ENCODE measurements at regions not wholly inside any gene's neighbourhood (a gene's known extent, or its start where the extent isn't known, plus 50 kb on each side); places are given as distances from the start of the nearest gene placed in this dataset.

DNA sequence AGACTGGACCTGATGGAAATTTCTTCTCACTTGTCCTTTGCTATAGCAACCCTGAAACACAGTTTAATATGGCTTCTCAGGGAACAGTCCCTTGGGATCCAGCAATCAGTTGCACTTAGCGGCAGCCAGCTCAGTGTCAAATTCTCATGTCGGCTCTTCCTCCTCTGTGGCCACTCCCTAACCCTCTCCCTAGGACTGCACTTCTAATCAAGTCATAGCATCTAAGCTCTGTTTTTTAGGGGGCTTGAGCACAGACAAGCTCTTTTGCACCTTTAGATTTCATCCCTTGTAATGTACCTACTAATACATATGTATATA is 250.5 kb upstream of the TLE3 start:
- DNase-seq (ENCODE audit: low read depth), result no peak
- TF ChIP-seq, protein P1, sequence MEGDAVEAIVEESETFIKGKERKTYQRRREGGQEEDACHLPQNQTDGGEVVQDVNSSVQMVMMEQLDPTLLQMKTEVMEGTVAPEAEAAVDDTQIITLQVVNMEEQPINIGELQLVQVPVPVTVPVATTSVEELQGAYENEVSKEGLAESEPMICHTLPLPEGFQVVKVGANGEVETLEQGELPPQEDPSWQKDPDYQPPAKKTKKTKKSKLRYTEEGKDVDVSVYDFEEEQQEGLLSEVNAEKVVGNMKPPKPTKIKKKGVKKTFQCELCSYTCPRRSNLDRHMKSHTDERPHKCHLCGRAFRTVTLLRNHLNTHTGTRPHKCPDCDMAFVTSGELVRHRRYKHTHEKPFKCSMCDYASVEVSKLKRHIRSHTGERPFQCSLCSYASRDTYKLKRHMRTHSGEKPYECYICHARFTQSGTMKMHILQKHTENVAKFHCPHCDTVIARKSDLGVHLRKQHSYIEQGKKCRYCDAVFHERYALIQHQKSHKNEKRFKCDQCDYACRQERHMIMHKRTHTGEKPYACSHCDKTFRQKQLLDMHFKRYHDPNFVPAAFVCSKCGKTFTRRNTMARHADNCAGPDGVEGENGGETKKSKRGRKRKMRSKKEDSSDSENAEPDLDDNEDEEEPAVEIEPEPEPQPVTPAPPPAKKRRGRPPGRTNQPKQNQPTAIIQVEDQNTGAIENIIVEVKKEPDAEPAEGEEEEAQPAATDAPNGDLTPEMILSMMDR (conservative IDR thresholded peaks at IDR 0.05; ENCODE audit: low read depth, low read length), result no peak
- H3K4me3 ChIP-seq (ENCODE audit: low read depth, low read length), result no peak overlapping the region

DNA sequence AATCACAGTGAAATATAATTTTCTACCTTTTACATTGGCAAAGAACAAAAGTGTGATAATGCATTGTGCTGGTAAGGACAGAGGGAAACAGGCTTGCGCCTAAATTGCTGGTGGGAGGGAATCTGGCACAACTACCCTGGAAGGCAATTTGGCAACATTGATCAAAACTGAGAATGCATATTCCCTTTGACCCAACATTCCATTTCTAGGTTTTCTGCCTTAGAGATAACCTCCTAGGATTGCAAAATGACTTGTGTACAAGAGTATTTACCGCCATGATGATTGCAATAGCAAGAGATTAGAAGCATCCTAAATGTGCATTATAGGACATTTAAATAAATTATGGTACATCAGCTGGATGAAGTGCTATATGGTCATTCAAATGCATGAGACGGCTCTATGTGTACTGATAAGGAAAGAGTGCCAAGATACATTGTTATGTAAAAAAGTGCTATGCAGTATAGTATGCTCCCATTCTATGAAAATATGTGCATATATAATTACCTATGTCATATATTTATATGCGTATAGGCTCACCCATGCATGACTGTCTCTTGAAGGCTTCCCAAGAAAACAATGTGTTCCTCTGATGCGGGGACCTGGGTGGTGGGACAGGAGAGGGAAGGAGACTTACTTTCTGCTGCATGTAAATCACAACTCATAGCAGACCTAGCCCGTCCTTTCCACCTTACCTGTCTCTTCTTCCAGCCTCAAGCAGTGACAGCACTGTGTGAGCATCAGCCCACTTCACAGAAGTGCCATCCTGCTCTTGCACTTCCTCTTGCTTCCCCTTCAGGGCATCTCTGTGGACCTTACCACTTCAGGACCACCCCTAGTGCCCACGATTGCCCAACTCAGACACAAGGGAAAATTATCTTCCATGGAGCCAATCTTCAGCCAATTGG is 249.9 kb upstream of the TLE3 start:
- no peak for DNase-seq (ENCODE audit: low read depth)
- TF ChIP-seq, protein P1 (conservative IDR thresholded peaks at IDR 0.05; ENCODE audit: low read depth, low read length), result no peak

DNA sequence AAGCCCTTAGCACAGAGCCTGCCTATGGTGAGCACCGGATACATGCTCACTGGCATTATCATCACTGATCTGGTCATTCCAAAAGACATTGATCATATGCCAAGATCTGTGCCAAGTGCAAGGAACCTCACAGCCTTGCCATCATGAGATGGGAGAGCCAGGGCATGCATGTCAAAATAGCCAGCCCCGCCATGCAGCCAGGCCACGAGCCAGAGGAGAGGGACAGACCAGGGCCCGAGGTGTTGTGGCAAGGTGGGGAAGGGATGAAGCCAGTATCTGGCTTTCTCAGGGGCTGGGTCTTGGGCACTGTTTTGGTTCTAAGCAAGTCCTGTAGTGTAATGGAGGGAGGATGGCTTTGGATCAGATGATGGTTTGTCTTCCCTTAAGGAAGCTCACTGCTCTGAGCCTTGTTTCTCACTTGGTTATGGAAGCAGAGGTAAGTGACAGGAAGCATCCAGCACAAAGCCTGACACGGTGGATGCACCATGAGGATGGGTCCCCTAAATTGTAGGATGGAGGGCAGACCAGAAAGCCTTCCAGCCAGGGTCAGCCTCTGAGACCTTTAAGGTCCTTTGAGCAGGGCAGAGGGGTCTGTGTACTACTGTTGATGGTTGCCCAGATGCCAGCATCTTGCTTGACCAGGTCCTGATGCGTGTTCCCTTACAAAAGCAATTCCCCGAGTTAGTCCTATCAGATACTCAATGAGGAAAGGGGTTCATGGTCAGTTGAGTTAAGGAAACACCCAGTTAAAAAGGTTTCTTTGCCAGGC is 247.7 kb upstream of the TLE3 start:
- DNase-seq (ENCODE audit: low read depth), result no peak
- TF ChIP-seq, protein P1 (conservative IDR thresholded peaks at IDR 0.05; ENCODE audit: low read depth, low read length), result no peak
- H3K4me3 ChIP-seq (ENCODE audit: low read depth, low read length), result no peak overlapping the region

More for the DNA sequence above, 249.9 kb upstream of the TLE3 start:
- no peak overlapping the region for H3K4me3 ChIP-seq (ENCODE audit: low read depth, low read length)

DNA sequence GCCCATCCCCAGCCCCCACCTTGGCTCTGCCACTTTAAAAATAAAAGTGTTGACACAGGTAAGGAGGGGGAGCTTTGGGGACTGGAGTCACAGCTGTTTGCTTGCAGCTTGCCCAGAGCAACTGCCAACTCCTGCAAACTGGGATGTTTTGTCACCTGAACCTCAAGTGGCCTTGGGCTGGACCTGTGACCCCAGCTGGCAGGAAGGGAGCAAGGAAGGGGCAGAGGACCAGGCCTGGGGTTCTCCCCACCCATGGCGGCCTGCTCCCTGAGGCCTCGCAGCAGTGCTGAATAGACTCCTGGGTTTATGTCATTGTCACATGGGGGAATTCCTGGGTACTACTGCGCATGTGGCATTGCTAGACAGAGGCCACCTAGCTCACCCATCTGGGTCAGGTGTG is 246.9 kb upstream of the TLE3 start:
- no peak overlapping the region for H3K4me3 ChIP-seq (ENCODE audit: low read depth, low read length)
- TF ChIP-seq, protein P1 (conservative IDR thresholded peaks at IDR 0.05; ENCODE audit: low read depth, low read length), result no peak
- DNase-seq (ENCODE audit: low read depth), result no peak

DNA sequence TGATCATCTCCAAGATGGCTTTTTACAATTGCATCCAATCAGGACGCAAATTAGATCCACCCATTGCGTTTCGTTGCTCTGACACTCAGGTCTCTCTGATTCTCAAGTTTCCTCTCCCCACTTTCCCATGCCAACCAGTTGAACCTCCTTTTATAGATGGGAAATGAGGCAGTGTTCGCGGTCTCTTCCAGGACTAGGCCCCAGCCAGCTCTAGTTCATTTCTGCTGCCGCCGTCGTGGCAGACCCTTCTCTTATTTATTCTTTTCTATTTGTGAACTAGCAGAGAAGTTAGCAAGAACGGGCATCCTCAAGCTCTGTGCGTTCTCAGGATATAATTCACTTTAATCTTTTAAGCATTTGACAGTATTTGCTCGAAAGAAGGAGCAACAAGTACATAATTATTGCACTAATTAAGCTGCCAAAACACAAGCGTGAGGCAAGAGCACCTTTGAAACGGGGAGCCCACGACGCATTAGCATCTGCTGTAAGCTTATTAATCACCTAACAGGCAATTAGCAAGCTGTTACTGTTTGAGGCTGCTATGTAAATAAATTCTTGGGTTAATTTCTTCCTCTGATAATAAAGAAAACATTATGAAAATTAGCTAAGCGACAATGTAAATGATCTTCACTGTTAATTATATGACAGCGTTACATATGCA is 246.4 kb upstream of the TLE3 start:
- DNase-seq (ENCODE audit: low read depth), result no peak
- H3K4me3 ChIP-seq (ENCODE audit: low read depth, low read length), result no peak overlapping the region
- TF ChIP-seq, protein P1 (conservative IDR thresholded peaks at IDR 0.05; ENCODE audit: low read depth, low read length), result no peak

DNA sequence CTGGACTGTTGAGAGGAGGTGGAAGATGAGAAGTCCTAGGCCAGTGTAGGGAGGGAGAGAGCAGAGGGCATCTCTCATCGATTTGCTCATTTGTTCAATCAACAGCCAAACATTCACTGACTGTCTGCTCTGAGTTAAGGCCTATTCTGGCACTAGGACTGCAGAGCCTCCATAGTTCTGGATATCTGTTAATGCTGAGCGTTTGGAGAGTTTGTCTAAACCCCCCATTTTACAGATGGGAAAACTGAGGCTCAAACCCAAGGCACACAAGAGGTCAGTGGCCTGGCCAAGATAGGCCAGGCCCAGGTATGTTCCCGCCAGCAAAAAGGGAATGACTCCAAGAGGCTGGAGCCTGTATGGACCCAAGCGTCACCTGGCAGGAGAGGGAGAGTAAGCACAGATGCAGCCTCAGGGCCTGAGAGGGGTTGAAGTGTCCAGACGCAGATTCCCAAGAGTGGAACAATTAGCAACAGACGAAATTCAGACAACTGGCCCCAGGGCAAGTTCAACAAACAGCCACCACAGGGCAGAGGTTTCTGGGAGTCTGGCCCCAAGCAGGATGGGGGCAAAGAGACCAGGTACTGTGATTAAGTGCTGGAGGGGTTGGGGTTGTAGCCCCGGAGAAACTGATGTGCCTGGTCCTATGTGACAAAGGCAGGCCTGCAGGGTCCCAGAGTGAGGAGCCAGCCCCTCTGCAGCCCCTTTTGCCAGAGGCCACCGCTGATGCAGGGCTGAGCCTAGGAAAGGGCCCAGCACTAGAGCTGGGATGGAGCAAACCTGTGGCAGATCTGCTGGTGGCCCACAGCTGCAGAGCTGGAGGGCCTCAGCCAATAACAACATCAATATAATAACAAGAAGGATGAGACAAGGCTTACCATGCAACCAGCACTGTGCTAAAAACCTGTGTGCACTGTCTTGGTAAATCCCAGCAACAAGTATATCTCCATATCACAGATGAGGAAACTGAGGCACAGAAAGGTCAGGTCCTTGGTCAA is 245.1 kb upstream of the TLE3 start:
- no peak overlapping the region for H3K4me3 ChIP-seq (ENCODE audit: low read depth, low read length)
- DNase-seq (ENCODE audit: low read depth), result no peak
- TF ChIP-seq, protein P1 (conservative IDR thresholded peaks at IDR 0.05; ENCODE audit: low read depth, low read length), result no peak
